Tibial nerve (tissue), 4 donors: ENCODE measurements at regions not wholly inside any gene's neighbourhood (a gene's known extent, or its start where the extent isn't known, plus 50 kb on each side); places are given as distances from the start of the nearest gene placed in this dataset.

Experiments used
- CTCF ChIP-seq, 5 experiments: fragments of 200-600 bp in 3 of 5; fragments of 450-650 bp in 2 of 5; sonication (generic) in 3 of 5; IDR thresholded peaks; one replicate each; pipeline ENCODE4 v1.5.1; 2016 to 2019; ENCODE audit warnings: antibody characterized with exemption in 5 of 5, mild to moderate bottlenecking in 3 of 5, moderate library complexity in 2 of 5
- EP300 ChIP-seq, 2 donors: sonication (generic); formaldehyde crosslinking; IDR thresholded peaks; one replicate each; pipeline ENCODE4 v1.6.1; 2017; ENCODE audit warnings: antibody characterized with exemption in 2 of 2, mild to moderate bottlenecking in 1 of 2
- POLR2A ChIP-seq, 2 donors: fragments of 450-650 bp; IDR thresholded peaks; one replicate each; pipeline ENCODE4 v1.6.1; 2017; ENCODE audit warnings: antibody characterized with exemption in 2 of 2, mild to moderate bottlenecking in 2 of 2, moderate library complexity in 2 of 2

- TF ChIP-seq CTCF (IDR thresholded peaks at IDR 0.05) (no peak), POLR2A (IDR thresholded peaks at IDR 0.05) (no peak), EP300 (IDR thresholded peaks at IDR 0.05) (no peak)
Measured at GRCh38 chr7:55296070-55296469, 69.1 kb upstream of the LANCL2 start.
